ENCODE measurements at regions not wholly inside any gene's neighbourhood (a gene's known extent, or its start where the extent isn't known, plus 50 kb on each side); places are given as distances from the start of the nearest gene placed in this dataset.

DNA sequence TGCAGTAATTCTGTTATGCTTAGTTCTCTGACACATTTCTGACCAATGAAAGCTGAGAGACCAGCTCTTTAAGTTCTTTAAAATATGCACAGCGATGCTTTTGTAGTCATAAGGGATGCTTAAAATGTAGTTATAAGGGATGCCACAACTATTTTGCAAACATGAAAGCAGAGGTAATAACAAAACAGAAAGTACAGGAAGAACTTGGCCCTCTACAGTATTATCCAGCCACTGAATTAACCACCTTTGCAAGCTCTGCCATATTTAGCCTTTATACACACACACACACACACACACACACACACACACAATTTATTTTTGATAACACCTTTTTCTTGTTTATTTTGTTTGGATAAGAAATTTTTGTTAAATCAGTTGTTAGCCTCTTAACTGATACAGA lies 590.0 kb downstream of the FAT4 start:
- no peak for TF ChIP-seq POLR2A (IDR thresholded peaks at IDR 0.05)
- TF ChIP-seq, protein P1, sequence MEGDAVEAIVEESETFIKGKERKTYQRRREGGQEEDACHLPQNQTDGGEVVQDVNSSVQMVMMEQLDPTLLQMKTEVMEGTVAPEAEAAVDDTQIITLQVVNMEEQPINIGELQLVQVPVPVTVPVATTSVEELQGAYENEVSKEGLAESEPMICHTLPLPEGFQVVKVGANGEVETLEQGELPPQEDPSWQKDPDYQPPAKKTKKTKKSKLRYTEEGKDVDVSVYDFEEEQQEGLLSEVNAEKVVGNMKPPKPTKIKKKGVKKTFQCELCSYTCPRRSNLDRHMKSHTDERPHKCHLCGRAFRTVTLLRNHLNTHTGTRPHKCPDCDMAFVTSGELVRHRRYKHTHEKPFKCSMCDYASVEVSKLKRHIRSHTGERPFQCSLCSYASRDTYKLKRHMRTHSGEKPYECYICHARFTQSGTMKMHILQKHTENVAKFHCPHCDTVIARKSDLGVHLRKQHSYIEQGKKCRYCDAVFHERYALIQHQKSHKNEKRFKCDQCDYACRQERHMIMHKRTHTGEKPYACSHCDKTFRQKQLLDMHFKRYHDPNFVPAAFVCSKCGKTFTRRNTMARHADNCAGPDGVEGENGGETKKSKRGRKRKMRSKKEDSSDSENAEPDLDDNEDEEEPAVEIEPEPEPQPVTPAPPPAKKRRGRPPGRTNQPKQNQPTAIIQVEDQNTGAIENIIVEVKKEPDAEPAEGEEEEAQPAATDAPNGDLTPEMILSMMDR (IDR thresholded peaks at IDR 0.05 in 8 of 11, conservative IDR thresholded peaks at IDR 0.05 in 3 of 11) = no peak

Measured in spleen (tissue), 7 donors.